ENCODE measurements at regions not wholly inside any gene's neighbourhood (a gene's known extent, or its start where the extent isn't known, plus 50 kb on each side); places are given as distances from the start of the nearest gene placed in this dataset.
"Not testable (repeated sequence)": the region's sequence is repeated elsewhere in the genome, so short reads cannot be mapped to it uniquely, and the experiment has no call there.

DNA sequence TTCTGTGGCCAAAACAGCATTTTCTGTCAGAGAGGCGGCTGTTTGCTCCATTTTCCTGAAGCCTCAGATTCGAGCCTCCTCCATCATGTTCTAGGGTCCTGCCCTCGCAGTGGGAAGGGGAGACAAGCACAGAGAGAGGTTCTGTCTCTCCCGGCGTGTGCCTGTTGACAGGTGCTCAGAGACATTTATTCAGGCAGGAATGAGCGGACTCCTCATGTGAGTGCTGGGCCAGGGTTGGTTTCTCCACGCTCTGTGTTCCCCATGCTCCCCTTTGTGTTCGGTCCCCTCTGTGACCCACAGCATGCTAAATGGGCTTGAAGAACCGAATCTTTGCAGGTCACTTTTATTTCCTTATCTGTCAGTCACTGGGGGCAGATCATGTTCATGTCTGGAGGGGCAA is 374.6 kb downstream of the GLRX3 start:
- DNase-seq (ENCODE audit: low read depth), result no peak

DNA sequence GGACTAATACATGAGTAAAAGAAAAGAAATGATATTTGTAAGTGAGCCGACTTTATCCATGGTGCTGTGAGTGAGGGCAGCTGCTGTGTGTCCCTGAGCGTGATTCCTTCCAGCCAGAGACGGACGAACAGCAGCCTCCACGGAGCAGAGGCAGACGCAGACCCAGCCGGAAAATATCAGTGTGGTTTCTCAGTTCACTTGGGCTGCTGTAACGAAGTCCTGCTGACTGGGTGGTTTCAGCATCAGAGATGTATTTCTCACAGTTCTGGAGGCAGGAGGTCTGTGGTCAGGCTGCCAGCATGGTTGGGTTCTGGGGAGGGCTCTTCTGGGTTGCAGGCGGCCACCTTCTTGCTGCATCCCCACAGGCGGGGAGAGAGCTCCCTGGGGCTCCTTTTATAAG is 375.6 kb downstream of the GLRX3 start:
- no peak for DNase-seq (ENCODE audit: low read depth)

DNA sequence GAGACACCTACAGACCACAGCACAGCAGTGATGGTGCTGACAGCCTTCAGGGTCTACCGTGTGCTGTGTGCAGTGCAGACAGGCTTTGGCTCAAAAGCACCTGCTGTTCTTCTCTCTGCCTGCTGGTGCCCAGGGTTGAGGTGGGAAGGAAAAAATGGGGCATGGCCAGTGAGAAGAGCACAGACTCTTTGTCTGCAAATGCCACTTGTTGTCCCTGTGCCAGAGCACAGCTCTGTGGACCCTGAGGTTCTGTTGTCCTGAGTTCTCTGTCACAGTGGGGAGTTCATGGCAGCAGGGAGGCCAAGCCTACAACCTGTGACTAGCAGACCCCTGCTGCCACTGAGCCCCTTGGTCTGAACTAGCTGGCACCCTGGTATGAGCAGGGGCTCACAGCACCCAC is 376.7 kb downstream of the GLRX3 start:
- no peak for DNase-seq (ENCODE audit: low read depth)

DNA sequence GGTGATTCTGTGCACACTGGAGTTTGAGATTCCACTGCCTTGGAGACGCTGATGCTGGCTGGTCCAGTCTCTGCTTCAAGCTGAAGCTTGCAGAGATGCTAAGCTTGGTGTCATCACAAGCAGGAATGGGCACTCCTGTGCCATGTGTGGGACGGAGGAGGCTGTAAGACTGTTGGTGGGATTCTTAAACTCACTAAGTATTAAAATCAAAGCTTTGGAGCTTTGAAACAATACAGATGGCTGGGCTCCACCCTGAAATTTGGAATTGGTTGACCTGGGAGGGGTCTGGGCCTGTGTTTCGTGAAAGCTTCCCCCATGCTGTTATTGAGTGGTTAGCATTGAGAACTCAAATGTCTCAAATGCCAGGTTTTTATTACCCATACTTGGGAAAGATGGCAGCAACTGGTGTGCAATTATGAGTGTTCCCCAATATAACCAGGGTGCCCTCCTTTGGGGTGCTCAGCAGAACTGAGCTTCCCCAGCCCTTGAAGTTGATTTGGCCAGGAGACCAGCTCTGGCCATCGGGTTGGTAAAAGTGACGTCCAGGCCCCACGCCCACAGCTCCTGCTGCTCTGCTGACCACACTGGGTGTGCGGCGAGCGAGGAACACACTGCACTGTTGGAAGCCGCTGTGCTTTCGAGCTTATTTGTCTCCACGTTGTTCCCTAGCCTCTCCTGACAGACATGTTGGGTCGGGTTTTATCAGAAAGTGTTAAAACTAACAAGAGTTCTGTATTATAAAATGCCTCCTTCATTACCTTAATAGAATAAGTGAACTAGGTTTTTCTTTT is 377.7 kb downstream of the GLRX3 start:
- DNase-seq (ENCODE audit: low read depth), result no peak

DNA sequence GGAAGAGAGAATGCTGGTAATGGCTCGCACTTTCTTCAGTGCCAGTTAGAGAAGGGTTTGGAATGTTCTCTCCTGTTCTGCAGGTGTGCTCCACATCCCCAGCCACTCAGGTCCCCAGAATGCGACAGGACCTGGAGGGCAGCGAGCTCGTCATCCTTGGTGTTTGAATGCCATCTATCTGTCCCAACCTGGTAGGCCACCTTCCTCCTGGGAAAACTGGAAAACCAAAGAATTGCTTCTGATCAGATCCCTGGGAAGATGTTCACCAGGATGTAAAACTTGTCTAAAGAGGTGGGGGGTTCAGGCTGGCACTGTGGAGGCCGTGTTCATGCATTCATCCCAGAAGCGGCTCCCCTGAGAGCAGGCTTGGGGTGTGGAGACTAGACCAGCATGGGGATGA is 379.5 kb downstream of the GLRX3 start:
- DNase-seq (ENCODE audit: low read depth), result no peak

DNA sequence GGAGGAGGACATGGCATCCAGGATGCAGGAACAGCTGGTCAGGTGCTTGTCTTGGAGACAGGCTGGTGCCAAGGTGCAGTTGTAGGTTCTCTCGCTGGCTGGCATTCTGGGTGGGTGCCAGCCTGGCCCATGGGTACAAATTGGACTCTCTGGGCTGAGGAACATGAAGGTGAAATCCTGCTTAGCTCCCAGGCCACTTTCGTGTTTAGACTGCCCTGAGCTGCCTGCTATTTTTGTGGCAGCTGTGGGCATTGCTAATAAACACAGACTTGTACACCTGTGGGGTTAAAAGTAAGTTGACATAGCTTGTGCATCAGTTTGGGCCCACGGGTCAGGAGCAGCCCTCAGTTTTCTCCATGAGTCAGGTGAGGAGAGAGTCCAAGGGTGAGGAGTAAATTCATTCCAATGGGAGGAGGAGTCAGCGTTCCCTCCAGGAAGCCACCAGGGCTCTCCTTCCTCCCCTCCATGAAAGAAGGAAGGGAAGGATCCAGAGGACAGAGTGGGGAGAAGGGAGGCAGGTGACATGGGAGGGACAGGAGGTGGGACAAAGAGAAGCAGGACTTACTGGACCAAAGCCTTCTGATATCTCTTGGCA is 380.0 kb downstream of the GLRX3 start:
- DNase-seq (ENCODE audit: low read depth), result no peak

DNA sequence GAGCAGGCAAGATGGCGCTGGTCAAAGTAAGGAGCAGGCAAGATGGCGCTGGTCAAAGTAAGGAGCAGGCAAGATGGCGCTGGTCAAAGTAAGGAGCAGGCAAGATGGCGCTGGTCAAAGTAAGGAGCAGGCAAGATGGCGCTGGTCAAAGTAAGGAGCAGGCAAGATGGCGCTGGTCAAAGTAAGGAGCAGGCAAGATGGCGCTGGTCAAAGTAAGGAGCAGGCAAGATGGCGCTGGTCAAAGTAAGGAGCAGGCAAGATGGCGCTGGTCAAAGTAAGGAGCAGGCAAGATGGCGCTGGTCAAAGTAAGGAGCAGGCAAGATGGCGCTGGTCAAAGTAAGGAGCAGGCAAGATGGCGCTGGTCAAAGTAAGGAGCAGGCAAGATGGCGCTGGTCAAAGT is 382.7 kb downstream of the GLRX3 start:
- not testable (repeated sequence) for DNase-seq (ENCODE audit: low read depth)

DNA sequence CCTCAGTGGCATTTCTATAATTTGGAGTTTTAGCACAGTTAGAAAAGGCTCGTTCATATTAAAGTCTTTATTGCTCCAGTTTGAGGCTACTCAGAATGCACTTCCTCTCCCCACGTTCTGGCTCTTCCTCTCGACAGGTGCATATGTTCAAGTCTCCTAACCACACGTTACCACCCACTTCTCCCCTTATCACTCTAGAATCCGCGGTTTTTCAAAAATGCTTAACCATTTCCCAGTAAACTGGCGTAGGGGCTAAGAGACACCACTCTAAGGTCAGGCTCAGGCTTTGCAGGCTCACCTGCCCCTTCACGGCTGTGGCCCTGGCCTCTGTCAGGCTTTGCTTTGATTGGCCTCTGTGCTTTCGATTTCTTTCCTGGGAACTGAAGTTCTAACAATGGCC is 383.6 kb downstream of the GLRX3 start:
- DNase-seq (ENCODE audit: low read depth), result no peak

DNA sequence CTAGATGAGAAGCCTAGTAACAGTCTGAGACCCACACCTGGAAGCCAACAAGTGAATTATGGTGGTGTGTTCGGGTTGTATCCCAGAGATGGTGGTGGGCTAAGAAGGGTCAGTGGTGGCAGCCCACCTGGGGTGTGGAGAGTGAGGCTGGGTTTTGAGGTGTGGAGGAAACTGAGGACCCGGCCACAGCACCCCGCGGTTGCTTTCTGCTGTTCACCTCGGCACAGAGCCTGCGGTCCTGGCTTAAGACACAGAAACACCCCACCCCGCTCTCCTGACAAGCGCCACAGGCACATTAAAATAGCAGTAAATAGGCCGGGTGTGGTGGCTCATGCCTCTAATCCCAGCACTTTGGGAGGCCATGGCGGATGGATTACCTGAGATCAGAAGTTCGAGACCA is 395.1 kb downstream of the GLRX3 start:
- no peak for DNase-seq (ENCODE audit: low read depth)

DNA sequence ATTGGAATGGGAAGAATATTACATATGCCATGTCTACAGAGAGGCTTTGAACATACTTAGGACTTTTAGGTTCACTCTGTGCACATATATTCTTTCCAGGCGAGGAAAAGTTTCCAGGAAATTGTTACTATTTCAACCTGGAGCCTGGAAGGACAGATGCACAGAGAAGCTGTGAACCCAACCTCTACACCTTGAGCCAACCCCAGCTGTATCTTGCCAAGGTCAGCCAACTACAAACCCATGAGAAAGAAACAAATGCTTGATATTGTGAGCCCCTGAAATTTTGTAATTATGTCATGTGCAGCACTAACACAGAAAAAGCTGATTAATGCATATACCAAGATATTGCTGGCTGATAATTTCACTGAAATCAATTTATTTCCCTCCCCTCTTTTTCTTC is 404.9 kb downstream of the GLRX3 start:
- no peak for DNase-seq (ENCODE audit: low read depth)

DNA sequence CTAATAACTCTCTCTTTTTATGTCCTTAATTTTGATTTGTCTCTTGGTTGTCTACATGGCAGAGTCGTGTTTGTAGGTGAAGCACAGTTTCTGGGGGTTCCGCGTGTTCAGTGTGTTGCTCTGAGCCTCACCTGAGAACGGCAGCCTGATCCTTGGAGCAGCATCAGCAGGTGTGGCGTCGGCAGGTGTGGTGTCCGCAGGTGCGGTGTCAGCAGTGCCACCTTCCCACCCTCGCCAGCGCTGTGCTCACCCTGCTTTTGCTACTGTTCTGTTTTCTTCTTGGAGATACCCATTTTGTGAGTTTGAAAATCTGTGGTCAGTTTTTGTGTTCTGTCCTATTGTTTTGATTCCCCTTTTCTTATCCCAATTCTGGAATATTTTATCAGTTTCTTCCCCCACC is 406.6 kb downstream of the GLRX3 start:
- DNase-seq (ENCODE audit: low read depth), result no peak

DNA sequence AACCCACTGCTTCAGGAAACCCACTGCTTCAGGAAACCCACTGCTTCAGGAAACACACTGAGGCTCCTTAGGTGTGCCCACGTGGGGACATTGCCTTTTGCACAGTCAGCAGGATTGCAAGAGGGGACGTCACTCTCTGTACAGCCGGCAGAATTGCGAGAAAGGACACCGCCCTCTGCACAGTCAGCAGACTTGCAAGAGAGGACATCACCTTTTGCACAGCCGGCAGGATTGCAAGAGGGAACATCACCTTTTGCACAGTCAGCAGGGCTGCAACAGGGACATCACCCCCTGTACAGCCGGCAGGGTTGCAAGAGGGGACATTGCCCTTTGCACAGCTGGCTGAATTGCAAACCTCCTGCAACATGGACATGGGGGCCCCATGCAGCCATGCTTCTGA is 407.6 kb downstream of the GLRX3 start:
- no peak for DNase-seq (ENCODE audit: low read depth)

DNA sequence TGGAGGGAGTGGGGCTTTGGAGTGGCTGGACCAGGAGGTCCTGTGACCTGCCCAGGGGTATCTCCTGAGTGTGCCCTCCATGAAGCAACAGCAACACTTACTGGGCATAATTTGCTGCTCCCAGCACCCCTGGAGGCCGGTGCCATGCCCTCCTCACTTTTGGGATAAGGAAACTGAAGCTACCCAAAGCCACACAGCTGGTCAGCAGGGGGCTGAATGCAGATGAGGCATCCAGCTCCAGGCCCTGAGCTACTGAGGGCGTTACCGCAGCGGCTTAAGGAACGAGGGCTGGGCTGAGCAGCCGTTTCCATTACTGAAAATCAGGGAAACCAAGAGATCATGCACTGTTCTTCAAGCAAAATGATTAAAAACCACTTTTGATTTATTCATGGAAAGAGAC is 408.9 kb downstream of the GLRX3 start:
- DNase-seq (ENCODE audit: low read depth), result no peak

DNA sequence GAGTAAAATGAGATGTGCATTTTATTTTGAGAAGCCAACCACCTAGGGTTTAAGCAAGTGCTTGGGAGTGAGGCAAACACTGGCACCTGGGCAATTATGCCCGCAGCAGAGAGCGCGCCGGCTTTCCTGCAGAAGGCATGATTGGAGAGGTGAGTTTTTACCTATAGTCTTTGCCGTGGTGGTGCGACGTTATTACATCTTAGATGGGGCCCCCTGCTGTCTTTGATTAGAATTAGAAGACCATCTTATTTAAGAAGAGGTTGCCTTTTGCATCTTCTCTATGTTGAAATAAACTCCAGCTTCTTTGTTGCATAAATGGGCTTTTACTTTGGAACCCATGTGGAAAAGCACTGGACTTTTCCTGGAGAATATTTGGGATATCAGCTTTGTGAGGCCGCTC is 409.5 kb downstream of the GLRX3 start:
- DNase-seq (ENCODE audit: low read depth), result no peak

DNA sequence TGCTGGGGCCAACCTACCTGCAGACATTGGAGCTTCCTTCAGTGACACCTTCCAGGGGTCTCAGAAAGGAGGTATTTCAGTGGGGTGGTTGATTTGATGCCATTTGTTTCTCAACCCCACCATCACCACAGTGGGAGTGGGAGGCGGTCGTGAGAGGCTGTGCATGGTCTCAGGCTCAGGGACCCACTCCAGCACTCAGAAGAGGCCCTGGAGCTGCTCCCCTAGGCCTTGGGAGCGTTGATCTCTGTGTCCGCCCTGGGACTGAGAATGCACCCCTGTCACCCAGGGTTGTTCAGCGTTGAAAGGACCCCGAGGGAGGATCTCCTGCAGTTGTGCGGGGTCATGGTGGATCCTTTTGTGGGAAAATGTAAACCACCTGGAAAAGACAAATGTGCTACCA is 410.6 kb downstream of the GLRX3 start:
- DNase-seq (ENCODE audit: low read depth), result no peak

DNA sequence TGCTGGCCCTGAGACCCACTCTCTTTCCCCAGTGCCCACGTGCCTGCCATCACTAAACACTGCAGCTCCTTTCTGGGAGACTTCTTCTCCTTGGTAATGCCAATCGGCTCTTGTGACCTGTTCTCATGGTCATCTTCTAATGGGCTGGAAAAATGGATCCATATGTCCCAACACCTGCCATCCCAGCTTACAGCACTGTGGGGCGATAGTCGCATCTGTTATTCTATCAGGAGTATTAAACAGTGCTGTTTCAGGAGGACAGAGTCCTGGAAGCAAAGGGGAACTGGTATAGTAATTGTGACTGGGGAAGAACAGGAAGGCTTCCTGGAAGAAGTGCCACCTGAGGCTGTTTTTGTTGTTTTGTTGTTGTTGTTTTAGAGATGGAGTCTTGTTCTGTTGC is 411.2 kb downstream of the GLRX3 start:
- DNase-seq (ENCODE audit: low read depth), result no peak

DNA sequence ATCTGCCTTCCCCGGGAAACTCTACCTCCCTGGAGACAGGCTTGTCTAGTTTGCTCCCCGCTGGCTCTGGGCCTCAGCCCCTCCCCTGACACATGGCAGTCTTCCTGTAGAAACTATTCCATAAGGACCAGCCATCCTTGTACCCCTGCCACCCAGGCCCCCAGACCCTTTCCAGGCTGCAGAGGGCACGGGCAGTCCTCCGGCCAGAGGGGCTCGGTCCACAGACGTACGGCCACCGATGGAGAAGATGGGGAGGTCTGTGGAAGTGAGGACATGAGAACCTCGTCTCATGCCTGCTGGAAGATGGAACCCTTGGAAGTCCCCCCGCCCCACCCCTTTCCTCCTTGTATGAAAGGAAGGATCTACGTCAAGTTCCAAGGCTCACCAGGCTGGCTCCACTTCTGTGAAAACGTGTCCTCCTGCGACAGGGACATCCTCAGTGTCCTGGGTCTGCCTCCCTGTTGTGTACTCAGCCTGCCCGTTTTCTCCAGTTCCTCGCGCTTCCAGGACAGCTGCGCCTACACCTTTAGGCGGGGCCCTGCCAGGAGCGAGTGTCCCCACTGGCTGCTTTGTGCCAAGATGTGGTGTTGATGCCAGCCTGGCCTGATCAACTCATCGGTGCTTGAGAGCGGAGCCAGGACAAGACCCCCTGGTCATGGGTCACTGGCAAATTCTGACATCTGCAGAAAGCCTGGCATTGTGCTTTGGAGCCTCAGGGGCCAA is 414.9 kb downstream of the GLRX3 start:
- no peak for DNase-seq (ENCODE audit: low read depth)

DNA sequence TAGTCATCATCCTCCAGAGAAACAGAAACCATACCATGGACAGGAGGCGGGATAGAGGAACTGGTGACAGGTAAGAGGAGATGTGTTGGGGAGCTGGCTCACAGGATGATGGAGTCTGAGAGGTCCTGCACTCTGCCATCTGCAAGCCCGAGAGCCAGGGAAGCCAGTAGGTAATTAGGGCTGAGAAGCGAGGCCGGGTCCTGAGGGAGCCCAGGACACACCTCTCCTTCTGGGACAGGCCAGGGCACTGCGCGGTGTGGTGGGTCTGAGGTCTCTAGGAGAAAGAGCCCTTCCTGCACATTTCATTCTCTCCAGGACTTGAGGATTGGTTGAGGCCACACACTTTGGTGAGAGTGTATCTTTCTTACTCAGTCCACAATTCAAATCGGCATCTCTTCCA is 415.5 kb downstream of the GLRX3 start:
- no peak for DNase-seq (ENCODE audit: low read depth)

DNA sequence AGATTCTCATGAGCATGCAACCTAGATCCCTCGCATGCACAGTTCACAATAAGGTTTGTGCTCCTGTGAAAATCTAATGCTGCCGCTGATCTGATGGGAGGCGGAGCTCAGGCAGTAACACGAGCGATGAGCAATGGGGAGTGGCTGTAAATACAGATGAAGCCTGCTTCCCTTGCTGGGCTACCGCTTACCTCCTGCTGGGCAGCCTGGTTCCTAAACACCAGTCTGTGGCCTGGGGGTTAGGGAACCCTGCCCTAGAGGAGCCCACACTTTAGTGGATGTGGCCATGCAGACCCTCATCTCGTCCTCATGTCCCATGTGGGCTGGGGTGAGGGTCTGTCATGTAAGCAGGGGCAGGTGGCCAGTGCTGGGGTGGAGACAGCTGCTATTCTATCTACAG is 417.6 kb downstream of the GLRX3 start:
- DNase-seq (ENCODE audit: low read depth), result no peak

DNA sequence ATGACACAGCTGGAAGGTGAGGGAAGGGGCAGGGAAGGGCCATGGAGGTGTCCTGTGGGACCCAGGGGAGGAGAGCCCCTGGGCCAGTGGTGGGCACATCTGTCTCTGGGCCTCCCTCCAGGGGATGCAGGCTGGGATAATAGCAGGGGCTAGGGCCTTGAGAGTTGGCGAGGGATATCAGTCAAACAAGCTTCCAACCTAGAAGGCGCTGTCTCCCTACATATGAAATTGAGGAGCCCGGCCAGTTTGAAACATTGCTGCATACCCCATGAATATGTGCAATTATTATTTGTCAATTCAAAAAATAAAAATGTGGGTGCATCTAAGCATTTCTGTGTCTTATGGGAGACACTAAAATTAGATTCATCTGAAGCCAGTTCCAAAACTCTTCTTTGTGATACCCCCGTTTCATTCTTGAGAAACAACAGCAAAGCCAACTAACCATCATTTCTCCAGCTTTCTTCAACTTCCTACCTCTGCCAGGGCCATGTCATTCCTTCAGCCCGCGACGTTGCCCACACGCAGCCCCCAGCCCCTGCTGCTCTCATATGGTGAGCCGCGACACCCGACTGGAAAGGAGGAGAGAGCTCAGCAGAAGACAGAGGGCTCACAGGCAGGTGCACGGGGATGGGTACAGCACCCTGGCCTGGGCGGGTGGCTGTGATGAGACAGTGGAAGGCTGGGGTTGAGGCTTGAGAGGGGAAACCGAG is 418.7 kb downstream of the GLRX3 start:
- no peak for DNase-seq (ENCODE audit: low read depth)

DNA sequence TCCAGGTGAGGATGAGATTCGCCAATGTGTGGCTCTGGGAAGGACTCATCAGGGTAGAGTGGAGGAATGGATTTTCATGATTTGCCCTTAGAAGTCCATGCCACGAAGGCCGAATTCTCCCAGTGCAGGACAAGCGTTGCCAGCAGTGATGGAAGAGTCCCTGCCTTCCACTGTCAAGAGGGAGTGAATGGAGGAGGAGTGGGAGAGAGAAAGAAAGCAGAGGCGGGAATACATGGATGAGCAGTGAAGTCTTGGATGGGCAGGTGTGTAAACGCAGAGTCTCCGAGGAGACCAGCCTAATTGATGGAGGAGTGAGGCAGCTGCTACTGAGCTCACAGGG is 419.2 kb downstream of the GLRX3 start:
- DNase-seq (ENCODE audit: low read depth), result no peak

DNA sequence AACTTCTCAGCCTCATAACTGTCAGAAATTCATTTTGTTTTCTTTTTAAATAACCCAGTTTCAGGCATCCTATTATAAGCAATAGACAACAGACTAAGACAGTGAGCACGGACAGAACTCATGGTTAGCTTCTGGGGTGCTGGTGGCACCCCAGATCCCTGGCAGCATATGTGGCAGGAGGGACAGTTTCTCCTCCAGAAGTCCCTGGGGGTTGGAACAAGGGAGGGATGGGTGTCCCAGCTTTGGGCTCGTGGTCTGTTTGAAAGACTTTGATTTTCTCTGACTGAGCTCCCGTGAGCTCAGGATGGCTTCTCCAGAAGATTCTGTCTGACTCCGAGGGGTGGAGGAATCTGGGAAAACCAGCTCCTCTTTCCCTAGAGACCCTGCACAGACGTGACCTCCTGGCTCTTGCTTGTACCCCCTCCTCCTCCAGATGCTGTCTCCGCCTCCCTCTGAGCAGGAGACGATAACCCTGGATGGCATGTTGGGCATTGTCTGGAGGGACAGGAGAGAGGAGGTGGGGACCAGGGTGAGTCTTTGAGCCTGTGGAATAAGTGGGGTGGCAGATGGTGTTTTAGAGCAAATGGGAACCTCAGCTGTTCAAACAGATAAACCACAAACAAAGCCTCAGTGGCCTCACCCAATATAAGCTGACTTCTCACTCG is 421.1 kb downstream of the GLRX3 start:
- no peak for DNase-seq (ENCODE audit: low read depth)
